ENCODE measurements at regions not wholly inside any gene's neighbourhood (a gene's known extent, or its start where the extent isn't known, plus 50 kb on each side); places are given as distances from the start of the nearest gene placed in this dataset.

- Histone ChIP-seq H3K9ac (ENCODE audit: low read length) (no peak overlapping the region), H3K9me3 (ENCODE audit: low read length) (no peaks in the 10 kb centered on the region), H3K4me1 (ENCODE audit: insufficient read depth, low read length) (no peaks in the 10 kb centered on the region), H3K27ac (ENCODE audit: low read depth, low read length) (no peak overlapping the region), H3K36me3 (ENCODE audit: insufficient read depth, low read length) (no peaks in the 10 kb centered on the region), H3K27me3 (ENCODE audit: control insufficient read depth in 1 of 2, insufficient read depth in 2 of 2, low read length in 2 of 2) (no peaks in the 10 kb centered on the region), H3K4me3 (ENCODE audit: low read depth in 1 of 2, low read length in 2 of 2) (no peak overlapping the region)
These were observed 190.7 kb upstream of the FBXL4 start for GRCh38 chr6:99138445-99138844.

- H3K9me3 ChIP-seq (ENCODE audit: low read length): no peaks in the 10 kb centered on the region
- no peaks in the 10 kb centered on the region for H3K36me3 ChIP-seq (ENCODE audit: insufficient read depth, low read length)
- H3K27me3 ChIP-seq (ENCODE audit: control insufficient read depth in 1 of 2, insufficient read depth in 2 of 2, low read length in 2 of 2): no peaks in the 10 kb centered on the region
- no peak overlapping the region for H3K9ac ChIP-seq (ENCODE audit: low read length)
- no peak overlapping the region for H3K27ac ChIP-seq (ENCODE audit: low read depth, low read length)
- no peaks in the 10 kb centered on the region for H3K4me1 ChIP-seq (ENCODE audit: insufficient read depth, low read length)
- no peak overlapping the region for H3K4me3 ChIP-seq (ENCODE audit: low read depth in 1 of 2, low read length in 2 of 2)
These were observed 189.6 kb upstream of the FBXL4 start for GRCh38 chr6:99137314-99137713.

- no peaks in the 10 kb centered on the region for H3K36me3 ChIP-seq (ENCODE audit: insufficient read depth, low read length)
- H3K27me3 ChIP-seq (ENCODE audit: control insufficient read depth in 1 of 2, insufficient read depth in 2 of 2, low read length in 2 of 2): no peaks in the 10 kb centered on the region
- H3K9ac ChIP-seq (ENCODE audit: low read length): no peak overlapping the region
These were observed 188.7 kb upstream of the FBXL4 start for GRCh38 chr6:99136488-99136887.

GRCh38 chr6:99132026-99132635, 184.4 kb upstream of the FBXL4 start:
- no peaks in the 10 kb centered on the region for H3K36me3 ChIP-seq (ENCODE audit: insufficient read depth, low read length)
- no peaks in the 10 kb centered on the region for H3K27me3 ChIP-seq (ENCODE audit: control insufficient read depth in 1 of 2, insufficient read depth in 2 of 2, low read length in 2 of 2)
- H3K4me1 ChIP-seq (ENCODE audit: insufficient read depth, low read length): no peaks in the 10 kb centered on the region
- no peaks in the 10 kb centered on the region for H3K9me3 ChIP-seq (ENCODE audit: low read length)
- no peak overlapping the region for H3K9ac ChIP-seq (ENCODE audit: low read length)
- H3K4me3 ChIP-seq (ENCODE audit: low read depth in 1 of 2, low read length in 2 of 2): no peak overlapping the region
- no peak overlapping the region for H3K27ac ChIP-seq (ENCODE audit: low read depth, low read length)

More at GRCh38 chr6:99136488-99136887, 188.7 kb upstream of the FBXL4 start:
- Histone ChIP-seq H3K27ac (ENCODE audit: low read depth, low read length) (no peak overlapping the region), H3K4me1 (ENCODE audit: insufficient read depth, low read length) (no peaks in the 10 kb centered on the region), H3K4me3 (ENCODE audit: low read depth in 1 of 2, low read length in 2 of 2) (no peak overlapping the region), H3K9me3 (ENCODE audit: low read length) (no peaks in the 10 kb centered on the region)

GRCh38 chr6:99130897-99131873, 183.4 kb upstream of the FBXL4 start:
- Histone ChIP-seq H3K4me1 (ENCODE audit: insufficient read depth, low read length) (no peaks in the 10 kb centered on the region), H3K27ac (ENCODE audit: low read depth, low read length) (no peak overlapping the region), H3K4me3 (ENCODE audit: low read depth in 1 of 2, low read length in 2 of 2) (no peak overlapping the region), H3K27me3 (ENCODE audit: control insufficient read depth in 1 of 2, insufficient read depth in 2 of 2, low read length in 2 of 2) (no peaks in the 10 kb centered on the region), H3K9me3 (ENCODE audit: low read length) (no peaks in the 10 kb centered on the region), H3K9ac (ENCODE audit: low read length) (no peak overlapping the region), H3K36me3 (ENCODE audit: insufficient read depth, low read length) (no peaks in the 10 kb centered on the region)

- Histone ChIP-seq H3K9ac (ENCODE audit: low read length) (no peak overlapping the region), H3K4me3 (ENCODE audit: low read depth in 1 of 2, low read length in 2 of 2) (no peak overlapping the region), H3K36me3 (ENCODE audit: insufficient read depth, low read length) (no peaks in the 10 kb centered on the region), H3K27me3 (ENCODE audit: control insufficient read depth in 1 of 2, insufficient read depth in 2 of 2, low read length in 2 of 2) (no peaks in the 10 kb centered on the region), H3K4me1 (ENCODE audit: insufficient read depth, low read length) (no peaks in the 10 kb centered on the region), H3K27ac (ENCODE audit: low read depth, low read length) (no peak overlapping the region), H3K9me3 (ENCODE audit: low read length) (no peaks in the 10 kb centered on the region)
These were observed 182.1 kb upstream of the FBXL4 start for GRCh38 chr6:99129835-99130234.

- H3K36me3 ChIP-seq (ENCODE audit: insufficient read depth, low read length): no peaks in the 10 kb centered on the region
- no peaks in the 10 kb centered on the region for H3K4me1 ChIP-seq (ENCODE audit: insufficient read depth, low read length)
- H3K9ac ChIP-seq (ENCODE audit: low read length): no peak overlapping the region
These were observed 174.0 kb upstream of the FBXL4 start for GRCh38 chr6:99121748-99122147.

GRCh38 chr6:99120641-99121040, 172.9 kb upstream of the FBXL4 start:
- Histone ChIP-seq H3K27ac (ENCODE audit: low read depth, low read length) (no peak overlapping the region), H3K9me3 (ENCODE audit: low read length) (no peaks in the 10 kb centered on the region), H3K27me3 (ENCODE audit: control insufficient read depth in 1 of 2, insufficient read depth in 2 of 2, low read length in 2 of 2) (no peaks in the 10 kb centered on the region), H3K4me1 (ENCODE audit: insufficient read depth, low read length) (no peaks in the 10 kb centered on the region), H3K36me3 (ENCODE audit: insufficient read depth, low read length) (no peaks in the 10 kb centered on the region), H3K9ac (ENCODE audit: low read length) (no peak overlapping the region), H3K4me3 (ENCODE audit: low read depth in 1 of 2, low read length in 2 of 2) (no peak overlapping the region)

More at GRCh38 chr6:99121748-99122147, 174.0 kb upstream of the FBXL4 start:
- no peak overlapping the region for H3K27ac ChIP-seq (ENCODE audit: low read depth, low read length)
- H3K9me3 ChIP-seq (ENCODE audit: low read length): no peaks in the 10 kb centered on the region
- H3K4me3 ChIP-seq (ENCODE audit: low read depth in 1 of 2, low read length in 2 of 2): no peak overlapping the region
- H3K27me3 ChIP-seq (ENCODE audit: control insufficient read depth in 1 of 2, insufficient read depth in 2 of 2, low read length in 2 of 2): no peaks in the 10 kb centered on the region

GRCh38 chr6:99119109-99120031, 171.6 kb upstream of the FBXL4 start:
- Histone ChIP-seq H3K27me3 (ENCODE audit: control insufficient read depth in 1 of 2, insufficient read depth in 2 of 2, low read length in 2 of 2) (no peaks in the 10 kb centered on the region), H3K9ac (ENCODE audit: low read length) (no peak overlapping the region), H3K27ac (ENCODE audit: low read depth, low read length) (no peak overlapping the region), H3K9me3 (ENCODE audit: low read length) (no peaks in the 10 kb centered on the region), H3K4me1 (ENCODE audit: insufficient read depth, low read length) (no peaks in the 10 kb centered on the region), H3K4me3 (ENCODE audit: low read depth in 1 of 2, low read length in 2 of 2) (no peak overlapping the region), H3K36me3 (ENCODE audit: insufficient read depth, low read length) (no peaks in the 10 kb centered on the region)

GRCh38 chr6:99114769-99115406, 167.1 kb upstream of the FBXL4 start:
- Histone ChIP-seq H3K27ac (ENCODE audit: low read depth, low read length) (no peak overlapping the region), H3K36me3 (ENCODE audit: insufficient read depth, low read length) (no peaks in the 10 kb centered on the region), H3K4me1 (ENCODE audit: insufficient read depth, low read length) (no peaks in the 10 kb centered on the region), H3K9me3 (ENCODE audit: low read length) (no peaks in the 10 kb centered on the region), H3K9ac (ENCODE audit: low read length) (no peak overlapping the region), H3K4me3 (ENCODE audit: low read depth in 1 of 2, low read length in 2 of 2) (no peak overlapping the region), H3K27me3 (ENCODE audit: control insufficient read depth in 1 of 2, insufficient read depth in 2 of 2, low read length in 2 of 2) (no peaks in the 10 kb centered on the region)

GRCh38 chr6:99111590-99111989, 163.8 kb upstream of the FBXL4 start:
- Histone ChIP-seq H3K4me3 (ENCODE audit: low read depth in 1 of 2, low read length in 2 of 2) (no peak overlapping the region), H3K9me3 (ENCODE audit: low read length) (no peaks in the 10 kb centered on the region), H3K27me3 (ENCODE audit: control insufficient read depth in 1 of 2, insufficient read depth in 2 of 2, low read length in 2 of 2) (no peaks in the 10 kb centered on the region), H3K9ac (ENCODE audit: low read length) (no peak overlapping the region), H3K4me1 (ENCODE audit: insufficient read depth, low read length) (no peaks in the 10 kb centered on the region), H3K36me3 (ENCODE audit: insufficient read depth, low read length) (no peaks in the 10 kb centered on the region), H3K27ac (ENCODE audit: low read depth, low read length) (no peak overlapping the region)
